NT2/D1 (cell line): ENCODE measurements at regions not wholly inside any gene's neighbourhood (a gene's known extent, or its start where the extent isn't known, plus 50 kb on each side); places are given as distances from the start of the nearest gene placed in this dataset.
"Not testable (repeated sequence)": the region's sequence is repeated elsewhere in the genome, so short reads cannot be mapped to it uniquely, and the experiment has no call there.

Experiments used
- DNase-seq: peaks from one replicate; pipeline ENCODE4 v3.0.0-alpha.2; 2011; ENCODE audit warnings: low read depth, low spot score
- H3K27me3 ChIP-seq: 2 replicates; pipeline ENCODE4 v1.6.0; 2011; ENCODE audit warnings: mild to moderate bottlenecking; ENCODE audit not compliant: insufficient read length, insufficient read depth
- H3K36me3 ChIP-seq: 2 replicates; pipeline ENCODE4 v1.6.1; 2011; ENCODE audit warnings: mild to moderate bottlenecking, low read length, mixed read lengths; ENCODE audit not compliant: insufficient read depth, insufficient read length
- H3K4me1 ChIP-seq: 2 replicates; pipeline ENCODE4 v1.5.1; 2011; ENCODE audit not compliant: insufficient read depth, insufficient read length
- H3K4me3 ChIP-seq: 2 replicates; pipeline ENCODE4 v1.5.1; 2011; ENCODE audit warnings: low read depth; ENCODE audit not compliant: insufficient read length
- H3K9ac ChIP-seq: 2 replicates; pipeline ENCODE4 v1.6.0; 2011; ENCODE audit warnings: low read depth; ENCODE audit not compliant: insufficient read length
- H3K9me3 ChIP-seq: 2 replicates; pipeline ENCODE4 v1.5.1; 2011; ENCODE audit warnings: mild to moderate bottlenecking, low read length; ENCODE audit not compliant: insufficient read depth
- SUZ12 ChIP-seq: IDR thresholded peaks from 2 replicates; pipeline ENCODE4 v1.6.1; 2011; ENCODE audit not compliant: insufficient read length, insufficient read depth; ENCODE audit errors: extremely low read depth
- YY1 ChIP-seq: IDR thresholded peaks from 2 replicates; pipeline ENCODE4 v1.6.1; 2011; ENCODE audit not compliant: insufficient read length, insufficient read depth
- ZNF274 ChIP-seq: IDR thresholded peaks from 2 replicates; pipeline ENCODE4 v1.6.1; 2011; ENCODE audit warnings: mild to moderate bottlenecking, low read depth, low read length

- no peak for DNase-seq
- H3K9ac ChIP-seq, result no peak overlapping the region
- no peaks in the 10 kb centered on the region for H3K27me3 ChIP-seq
- no peak for TF ChIP-seq ZNF274
- no peak for TF ChIP-seq YY1
- no peak for TF ChIP-seq SUZ12
- no peak overlapping the region for H3K4me3 ChIP-seq
- no peaks in the 10 kb centered on the region for H3K4me1 ChIP-seq
- no peaks in the 10 kb centered on the region for H3K36me3 ChIP-seq
- peaks cover 17% of the 10 kb centered on the region; the same call in 1 of the 2 replicates for H3K9me3 ChIP-seq
Observed at GRCh38 chr21:16460936-16461335, 731.2 kb downstream of the USP25 start.

GRCh38 chr21:16464211-16464889 lies 734.6 kb downstream of the USP25 start:
- not testable (repeated sequence) for H3K4me1 ChIP-seq, H3K27me3 ChIP-seq, H3K4me3 ChIP-seq, H3K9ac ChIP-seq, H3K36me3 ChIP-seq, DNase-seq
- H3K9me3 ChIP-seq, result peaks cover 17% of the 10 kb centered on the region; the same call in 1 of the 2 replicates

- TF ChIP-seq ZNF274, result no peak
- DNase-seq, result no peak
- peaks cover 11% of the 10 kb centered on the region; the same call in 1 of the 2 replicates for H3K9me3 ChIP-seq
- H3K4me1 ChIP-seq, result no peaks in the 10 kb centered on the region
- no peak overlapping the region for H3K4me3 ChIP-seq
- no peaks in the 10 kb centered on the region for H3K27me3 ChIP-seq
- H3K9ac ChIP-seq, result no peak overlapping the region
- H3K36me3 ChIP-seq, result no peaks in the 10 kb centered on the region
Observed at GRCh38 chr21:16468184-16468583, 738.4 kb downstream of the USP25 start.

GRCh38 chr21:16473988-16474387 lies 744.2 kb downstream of the USP25 start:
- no peaks in the 10 kb centered on the region for H3K9me3 ChIP-seq
- TF ChIP-seq ZNF274 (no peak), SUZ12 (no peak), YY1 (no peak)
- H3K4me3 ChIP-seq, result no peak overlapping the region
- H3K9ac ChIP-seq, result no peak overlapping the region
- DNase-seq, result no peak
- no peaks in the 10 kb centered on the region for H3K4me1 ChIP-seq
- no peaks in the 10 kb centered on the region for H3K27me3 ChIP-seq
- no peaks in the 10 kb centered on the region for H3K36me3 ChIP-seq

- no peak for DNase-seq
- H3K4me3 ChIP-seq, result no peak overlapping the region
- H3K9ac ChIP-seq, result no peak overlapping the region
- H3K9me3 ChIP-seq, result no peaks in the 10 kb centered on the region
- TF ChIP-seq YY1, result no peak
- TF ChIP-seq ZNF274, result no peak
- TF ChIP-seq SUZ12, result no peak
- H3K36me3 ChIP-seq, result no peaks in the 10 kb centered on the region
- H3K27me3 ChIP-seq, result no peaks in the 10 kb centered on the region
- H3K4me1 ChIP-seq, result no peaks in the 10 kb centered on the region
Observed at GRCh38 chr21:16476056-16476825, 746.5 kb downstream of the USP25 start.

- no peaks in the 10 kb centered on the region for H3K36me3 ChIP-seq
Observed at GRCh38 chr21:16488042-16488441, 758.3 kb downstream of the USP25 start.

GRCh38 chr21:16492356-16492755 lies 762.6 kb downstream of the USP25 start:
- Histone ChIP-seq H3K36me3 (no peaks in the 10 kb centered on the region), H3K9ac (no peak overlapping the region), H3K4me3 (no peak overlapping the region), H3K27me3 (no peaks in the 10 kb centered on the region), H3K9me3 (no peaks in the 10 kb centered on the region), H3K4me1 (no peaks in the 10 kb centered on the region)
- DNase-seq, result no peak
- TF ChIP-seq YY1 (no peak), ZNF274 (no peak), SUZ12 (no peak)

More at GRCh38 chr21:16488042-16488441, 758.3 kb downstream of the USP25 start:
- Histone ChIP-seq H3K9me3 (no peaks in the 10 kb centered on the region), H3K9ac (no peak overlapping the region), H3K4me1 (no peaks in the 10 kb centered on the region), H3K4me3 (no peak overlapping the region), H3K27me3 (no peaks in the 10 kb centered on the region)
- no peak for TF ChIP-seq YY1
- TF ChIP-seq SUZ12, result no peak
- TF ChIP-seq ZNF274, result no peak
- DNase-seq, result no peak

GRCh38 chr21:16492892-16493291 lies 763.1 kb downstream of the USP25 start:
- Histone ChIP-seq H3K9ac (no peak overlapping the region), H3K9me3 (no peaks in the 10 kb centered on the region), H3K4me3 (no peak overlapping the region), H3K36me3 (no peaks in the 10 kb centered on the region), H3K4me1 (no peaks in the 10 kb centered on the region), H3K27me3 (no peaks in the 10 kb centered on the region)
- TF ChIP-seq ZNF274 (no peak), YY1 (no peak), SUZ12 (no peak)
- DNase-seq, result no peak
